CD4-positive, alpha-beta T cell treated with Interleukin-15 for 1 hour (primary cell): ENCODE measurements at regions not wholly inside any gene's neighbourhood (a gene's known extent, or its start where the extent isn't known, plus 50 kb on each side); places are given as distances from the start of the nearest gene placed in this dataset.

Experiments used
- DNase-seq: peaks from one replicate; pipeline ENCODE4 v3.0.0-alpha.2; 2020

DNA sequence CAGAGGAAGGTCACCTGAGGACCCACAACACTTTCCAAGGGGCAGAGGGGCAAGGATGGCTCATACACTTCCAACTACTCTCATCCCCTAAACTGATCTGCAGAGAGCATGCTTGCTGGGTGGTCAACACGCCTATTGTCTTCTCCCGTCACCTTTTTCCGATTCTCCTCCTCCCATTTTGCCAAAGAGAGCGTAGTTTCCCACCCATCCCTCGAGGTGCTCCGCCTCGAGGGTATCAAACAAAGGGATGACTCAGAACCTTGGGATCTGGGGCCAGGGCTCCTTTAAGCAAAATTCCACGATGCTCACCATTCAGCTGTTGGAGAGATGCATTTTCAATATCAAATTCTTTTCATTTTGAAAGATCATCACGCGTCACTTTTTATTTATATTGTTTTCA is 507.5 kb upstream of the SULF2 start:
- no peak for DNase-seq

- DNase-seq: no peak
Observed at GRCh38 chr20:48291896-48292295, 506.6 kb upstream of the SULF2 start.

GRCh38 chr20:48288930-48289507 is 503.7 kb upstream of the SULF2 start:
- no peak for DNase-seq

DNA sequence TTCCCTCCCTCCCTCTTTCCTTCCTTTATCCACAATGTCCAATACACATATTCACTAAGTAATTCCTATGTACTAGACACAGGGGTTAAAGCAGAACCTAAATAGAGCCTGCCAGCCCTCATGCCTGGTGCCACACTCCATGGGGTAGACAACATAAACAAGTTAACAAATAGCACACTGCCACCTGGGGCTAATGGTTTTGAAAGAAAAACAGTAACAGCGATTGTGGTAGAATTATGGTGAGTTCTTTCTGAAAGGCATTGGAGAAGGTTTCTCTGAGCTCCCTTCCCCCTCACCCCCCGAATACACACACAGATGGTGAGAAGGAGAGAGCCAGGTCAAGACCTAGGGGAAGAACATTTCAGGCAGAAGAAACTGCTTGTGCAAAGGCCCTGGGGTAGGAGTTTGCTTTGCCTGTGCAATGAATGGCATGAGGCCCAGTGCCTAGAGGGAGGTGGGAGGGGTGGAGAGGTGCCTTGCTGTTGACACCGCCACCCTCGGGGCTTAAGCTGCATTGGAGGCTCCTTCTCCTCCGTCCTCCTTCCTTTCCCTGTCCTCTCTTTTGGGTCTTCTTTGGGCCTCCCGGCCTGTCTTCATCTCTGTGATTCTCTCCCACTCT is 502.4 kb upstream of the SULF2 start:
- DNase-seq: no peak

GRCh38 chr20:48287021-48287494 is 501.8 kb upstream of the SULF2 start:
- DNase-seq: no peak

DNA sequence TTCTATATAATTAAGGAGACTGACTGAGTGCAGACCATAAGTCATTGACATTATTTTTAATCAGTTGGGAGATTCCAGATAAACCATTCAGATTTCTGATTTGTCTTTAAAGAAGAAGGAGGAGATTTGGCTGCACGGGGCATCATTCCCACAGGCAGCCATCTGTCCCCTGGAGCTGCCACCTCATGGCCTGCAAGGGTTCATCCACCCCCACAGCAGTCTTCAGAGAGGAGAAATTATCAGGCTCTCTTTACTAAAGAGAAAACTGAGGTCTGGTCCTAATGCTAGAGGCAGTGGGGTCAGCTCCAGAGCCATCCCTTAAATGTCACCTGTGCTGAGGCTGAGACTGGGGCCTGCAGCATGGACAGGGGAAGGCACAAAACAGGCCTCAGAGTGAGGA is 501.3 kb upstream of the SULF2 start:
- no peak for DNase-seq

GRCh38 chr20:48285656-48286055 is 500.4 kb upstream of the SULF2 start:
- DNase-seq: no peak

- no peak for DNase-seq
Observed at GRCh38 chr20:48284837-48285236, 499.6 kb upstream of the SULF2 start.

- DNase-seq: no peak
Observed at GRCh38 chr20:48284315-48284714, 499.0 kb upstream of the SULF2 start.

GRCh38 chr20:48283470-48284110 is 498.3 kb upstream of the SULF2 start:
- DNase-seq: no peak

DNA sequence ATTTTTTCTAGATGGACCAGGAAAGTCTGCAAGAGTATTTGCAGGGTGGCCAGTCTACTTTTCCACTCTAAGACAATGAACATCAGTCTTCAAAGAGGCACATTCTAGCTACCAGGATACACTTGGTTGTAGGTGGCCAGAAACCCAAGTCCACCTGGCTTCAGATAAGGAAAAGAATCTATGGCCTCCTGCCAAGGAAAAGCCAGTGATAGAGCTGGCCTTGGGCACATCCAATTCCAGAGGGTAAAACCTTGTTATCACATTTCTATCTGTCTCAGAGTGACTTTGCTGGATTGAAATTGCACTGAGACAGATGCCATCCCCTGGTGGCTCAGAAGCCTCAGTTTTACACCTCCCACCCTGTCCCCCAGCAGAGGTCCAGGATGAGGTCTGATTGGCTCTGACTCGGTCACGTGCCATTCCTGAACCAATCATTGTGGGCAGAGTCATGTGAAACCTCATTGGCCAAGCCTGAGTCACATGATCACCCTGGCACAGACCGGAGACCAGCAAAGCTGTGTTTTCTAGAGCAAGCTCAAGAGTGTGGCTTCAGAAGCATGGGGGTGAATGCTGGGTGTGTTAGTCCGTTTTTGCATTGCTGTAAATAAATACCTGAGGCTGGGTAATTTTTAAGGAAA is 497.4 kb upstream of the SULF2 start:
- no peak for DNase-seq

- DNase-seq: no peak
Observed at GRCh38 chr20:48281501-48281900, 496.2 kb upstream of the SULF2 start.

DNA sequence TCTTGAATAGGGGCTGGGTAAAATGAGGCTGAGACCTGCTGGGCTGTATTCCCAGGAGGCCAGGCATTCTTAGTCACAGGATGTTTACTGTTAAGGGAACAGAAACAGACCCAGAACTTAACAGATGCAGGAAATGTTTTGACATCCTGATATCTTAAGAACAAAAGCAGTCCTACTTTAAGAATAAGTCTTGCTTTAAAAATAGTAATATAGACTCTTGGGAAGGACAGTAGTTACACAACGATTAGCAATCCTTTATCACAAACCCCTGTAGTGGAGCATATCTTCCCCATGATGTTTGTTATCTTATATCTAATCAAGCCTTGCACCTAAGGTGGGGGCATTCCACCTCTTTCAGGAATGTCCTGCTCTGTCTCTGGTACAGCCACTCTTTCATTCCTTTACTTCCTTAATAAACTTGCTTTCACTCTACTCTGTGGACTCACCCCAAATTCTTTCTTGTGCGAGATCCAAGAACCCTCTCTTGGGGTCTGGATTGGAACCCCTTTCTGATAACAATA is 493.7 kb upstream of the SULF2 start:
- no peak for DNase-seq

- DNase-seq: no peak
Observed at GRCh38 chr20:48277266-48277665, 492.0 kb upstream of the SULF2 start.

- no peak for DNase-seq
Observed at GRCh38 chr20:48276021-48276342, 490.7 kb upstream of the SULF2 start.

DNA sequence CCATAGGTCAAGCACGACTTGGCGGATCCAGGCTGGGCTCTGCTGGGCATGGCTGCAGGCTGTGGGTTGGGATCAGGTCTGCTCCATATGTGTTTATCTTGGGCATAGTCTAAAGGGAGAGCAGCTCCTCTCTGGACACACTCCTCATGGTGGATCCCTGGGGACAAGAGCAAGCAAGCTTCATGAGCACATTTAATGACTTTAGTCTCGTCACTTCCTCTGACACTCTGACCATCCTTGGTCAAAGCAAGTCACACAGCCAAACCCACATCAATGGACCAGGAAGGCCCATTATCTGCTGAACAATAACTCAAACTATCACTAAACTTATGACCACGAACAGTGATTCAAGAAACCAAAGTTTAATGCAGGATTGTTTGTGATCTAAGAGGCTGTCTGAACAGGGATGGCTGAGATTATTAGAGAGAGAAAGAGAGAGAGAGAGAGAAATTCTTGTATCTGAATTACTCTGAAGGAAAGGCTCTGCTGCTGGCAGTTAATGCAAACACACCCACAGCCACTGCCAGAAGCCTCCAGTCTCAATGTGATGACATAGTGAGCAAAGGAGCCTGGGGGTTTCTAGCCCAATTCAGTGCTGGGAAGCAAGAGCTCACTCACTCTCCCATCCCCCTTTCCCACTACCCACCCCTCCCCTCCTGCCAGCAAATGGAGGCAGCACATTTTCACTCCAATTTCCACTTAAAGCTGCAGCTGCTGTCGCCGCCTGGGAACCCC is 490.2 kb upstream of the SULF2 start:
- no peak for DNase-seq

DNA sequence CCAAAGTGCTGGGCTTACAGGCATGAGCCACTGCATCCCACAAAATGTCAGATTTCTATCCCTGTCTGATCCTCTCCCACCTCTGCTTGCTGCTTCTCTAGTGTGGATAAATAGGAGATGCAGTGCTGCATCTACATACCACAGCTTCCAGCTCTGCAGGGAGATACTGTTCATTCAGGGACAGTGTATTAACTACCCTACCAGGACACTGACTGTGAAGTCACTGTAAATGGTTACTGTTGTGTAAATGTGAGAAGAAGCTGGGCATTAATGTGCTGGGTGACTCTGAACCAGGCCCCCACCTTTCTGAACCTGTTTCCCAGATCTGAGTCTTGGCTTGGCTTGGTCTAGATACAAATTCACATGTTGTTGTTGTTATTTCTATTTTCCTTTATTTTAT is 488.6 kb upstream of the SULF2 start:
- DNase-seq: no peak

DNA sequence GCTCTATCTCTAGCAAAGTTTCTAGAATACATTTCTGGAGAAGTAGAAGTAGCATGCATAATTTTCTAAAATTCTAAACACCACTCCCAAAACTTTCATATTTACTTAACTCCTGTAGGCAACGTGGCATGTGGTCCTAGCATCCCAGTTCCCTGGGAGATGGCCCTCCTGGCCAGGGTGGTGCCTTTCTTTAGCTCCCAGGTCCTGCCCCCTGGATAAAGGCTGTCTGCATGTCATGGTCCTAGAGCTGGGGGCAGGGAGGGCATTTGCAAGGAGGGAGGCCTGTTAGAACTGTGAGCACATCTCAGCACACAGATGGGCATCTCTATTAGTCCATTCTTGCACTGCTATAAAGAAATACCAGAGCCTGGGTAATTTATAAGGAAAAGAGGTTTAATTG is 485.6 kb upstream of the SULF2 start:
- DNase-seq: no peak

GRCh38 chr20:48267860-48268633 is 482.8 kb upstream of the SULF2 start:
- DNase-seq: no peak

GRCh38 chr20:48266571-48266970 is 481.3 kb upstream of the SULF2 start:
- DNase-seq: no peak

GRCh38 chr20:48265791-48266190 is 480.5 kb upstream of the SULF2 start:
- DNase-seq: no peak

GRCh38 chr20:48262955-48263354 is 477.7 kb upstream of the SULF2 start:
- no peak for DNase-seq

DNA sequence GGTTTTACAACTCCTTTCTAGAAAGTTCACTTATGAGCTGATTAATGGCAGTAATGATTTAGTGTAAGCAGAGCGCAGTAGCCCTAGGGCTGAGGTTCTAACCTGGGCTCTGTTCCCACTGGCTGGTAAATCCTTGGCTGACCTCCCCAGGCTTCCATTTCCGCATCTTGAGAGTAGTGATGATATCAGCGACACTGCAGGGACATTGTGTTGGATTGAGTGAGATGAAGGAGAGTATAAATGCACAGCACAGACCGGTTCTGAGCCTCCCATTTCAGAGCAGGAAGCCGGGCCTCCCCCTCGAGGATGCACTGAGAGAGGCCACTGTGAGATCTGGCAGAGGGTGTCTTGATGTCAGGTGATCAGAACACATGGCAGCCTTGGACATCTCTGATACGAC is 477.2 kb upstream of the SULF2 start:
- no peak for DNase-seq
